ENCODE measurements at regions not wholly inside any gene's neighbourhood (a gene's known extent, or its start where the extent isn't known, plus 50 kb on each side); places are given as distances from the start of the nearest gene placed in this dataset.

- WGBS: 89% methylated on average over 1 of the region's 1 CpG
- Histone ChIP-seq H3K4me1 (ENCODE audit: control insufficient read depth in 4 of 4, insufficient read depth in 4 of 4, low read length in 3 of 4) (no peaks in the 10 kb centered on the region), H3K27ac (ENCODE audit: low read depth in 1 of 2, low read length in 2 of 2) (no peak overlapping the region), H3K36me3 (ENCODE audit: control insufficient read depth in 4 of 4, insufficient read depth in 3 of 4, low read depth in 1 of 4, low read length in 3 of 4) (no peaks in the 10 kb centered on the region), H3K4me3 (ENCODE audit: low read depth in 1 of 3, low read length in 3 of 3) (no peak overlapping the region), H3K27me3 (ENCODE audit: control insufficient read depth in 4 of 4, insufficient read depth in 4 of 4, low read length in 3 of 4) (no peaks in the 10 kb centered on the region), H3K9ac (ENCODE audit: low read depth in 1 of 2, low read length in 2 of 2) (no peak overlapping the region), H3K9me3 (ENCODE audit: control insufficient read depth in 4 of 4, low read length in 3 of 4) (no peaks in the 10 kb centered on the region)
- DNase-seq (ENCODE audit: low spot score): no peak
- TF ChIP-seq ATF3 (IDR thresholded peaks at IDR 0.05): no peak
- no peak for TF ChIP-seq TAF1 (conservative IDR thresholded peaks at IDR 0.05)
- no peak for TF ChIP-seq NR2F2 (IDR thresholded peaks at IDR 0.05)
- no peak for TF ChIP-seq JUND (IDR thresholded peaks at IDR 0.05)
- TF ChIP-seq MAX (IDR thresholded peaks at IDR 0.05): no peak
- TF ChIP-seq ZBTB33 (IDR thresholded peaks at IDR 0.05): no peak
- no peak for TF ChIP-seq CTCF (IDR thresholded peaks at IDR 0.05; ENCODE audit: low read depth, low read length, missing input control)
- TF ChIP-seq RXRA (IDR thresholded peaks at IDR 0.05): no peak
- no peak for TF ChIP-seq SP1 (IDR thresholded peaks at IDR 0.05)
Observed at GRCh38 chr20:37611852-37612251, 82.0 kb upstream of the CTNNBL1 start.

GRCh38 chr20:37611346-37611745 lies 82.5 kb upstream of the CTNNBL1 start:
- Histone ChIP-seq H3K27me3 (ENCODE audit: control insufficient read depth in 4 of 4, insufficient read depth in 4 of 4, low read length in 3 of 4) (no peaks in the 10 kb centered on the region), H3K9ac (ENCODE audit: low read depth in 1 of 2, low read length in 2 of 2) (no peak overlapping the region), H3K9me3 (ENCODE audit: control insufficient read depth in 4 of 4, low read length in 3 of 4) (no peaks in the 10 kb centered on the region), H3K4me3 (ENCODE audit: low read depth in 1 of 3, low read length in 3 of 3) (no peak overlapping the region), H3K27ac (ENCODE audit: low read depth in 1 of 2, low read length in 2 of 2) (no peak overlapping the region), H3K36me3 (ENCODE audit: control insufficient read depth in 4 of 4, insufficient read depth in 3 of 4, low read depth in 1 of 4, low read length in 3 of 4) (no peaks in the 10 kb centered on the region), H3K4me1 (ENCODE audit: control insufficient read depth in 4 of 4, insufficient read depth in 4 of 4, low read length in 3 of 4) (no peaks in the 10 kb centered on the region)
- whole genome bisulfite sequencing: 88% methylated on average over 9 of the region's 9 CpGs
- DNase-seq (ENCODE audit: low spot score): no peak
- TF ChIP-seq SP1 (IDR thresholded peaks at IDR 0.05) (no peak), FOXA2 (IDR thresholded peaks at IDR 0.05) (no peak), HNF4G (IDR thresholded peaks at IDR 0.05) (no peak), YY1 (IDR thresholded peaks at IDR 0.05) (no peak), MAX (IDR thresholded peaks at IDR 0.05) (no peak), TAF1 (conservative IDR thresholded peaks at IDR 0.05) (no peak), HNF4A (conservative IDR thresholded peaks at IDR 0.05) (no peak), EGR1 (IDR thresholded peaks at IDR 0.05; ENCODE audit: low read depth in 2 of 2) (no peak), RXRA (IDR thresholded peaks at IDR 0.05) (no peak), JUND (IDR thresholded peaks at IDR 0.05) (no peak), ATF3 (IDR thresholded peaks at IDR 0.05) (no peak), ZBTB33 (IDR thresholded peaks at IDR 0.05) (no peak), NR2F2 (IDR thresholded peaks at IDR 0.05) (no peak), REST (IDR thresholded peaks at IDR 0.05) (no peak)

Data from liver (tissue), 8 donors.